Stimulated activated CD8-positive, alpha-beta memory T cell treated with anti-CD3 and anti-CD28 coated beads, Interleukin-4, amount 100 ng/mL, for 1 hour (primary cell): ENCODE measurements at regions not wholly inside any gene's neighbourhood (a gene's known extent, or its start where the extent isn't known, plus 50 kb on each side); places are given as distances from the start of the nearest gene placed in this dataset.
"Not testable (repeated sequence)": the region's sequence is repeated elsewhere in the genome, so short reads cannot be mapped to it uniquely, and the experiment has no call there.

ENCODE experiments used
- DNase-seq, 2 donors: peaks; one replicate each; pipeline ENCODE4 v3.0.0-alpha.2; 2020; ENCODE audit warnings: low read depth in 2 of 2, low spot score in 1 of 2

- no peak for DNase-seq
These were observed 163.2 kb downstream of the AVL9 start for GRCh38 chr7:32658467-32658869.

DNA sequence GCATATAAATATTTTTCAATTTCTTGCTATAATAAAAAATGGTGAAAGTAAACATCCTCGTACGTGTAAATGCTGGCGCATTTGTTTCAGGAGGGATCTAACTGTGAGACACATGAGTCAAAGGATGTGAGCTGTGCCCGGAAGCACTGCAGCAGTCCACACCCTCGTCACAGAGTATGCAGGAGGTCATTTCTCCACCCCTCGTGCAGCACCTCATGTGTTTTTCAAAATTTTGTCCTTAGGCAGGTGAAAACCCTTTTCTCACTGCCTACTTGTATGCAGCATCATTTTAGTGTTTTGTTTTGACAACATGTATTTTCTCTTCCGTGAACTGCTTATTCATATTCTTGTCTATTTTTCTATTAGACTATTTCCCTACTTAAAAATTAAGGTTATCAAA lies 162.7 kb downstream of the AVL9 start:
- no peak for DNase-seq

- DNase-seq: not testable (repeated sequence)
These were observed 159.3 kb downstream of the AVL9 start for GRCh38 chr7:32654549-32654948.

DNA sequence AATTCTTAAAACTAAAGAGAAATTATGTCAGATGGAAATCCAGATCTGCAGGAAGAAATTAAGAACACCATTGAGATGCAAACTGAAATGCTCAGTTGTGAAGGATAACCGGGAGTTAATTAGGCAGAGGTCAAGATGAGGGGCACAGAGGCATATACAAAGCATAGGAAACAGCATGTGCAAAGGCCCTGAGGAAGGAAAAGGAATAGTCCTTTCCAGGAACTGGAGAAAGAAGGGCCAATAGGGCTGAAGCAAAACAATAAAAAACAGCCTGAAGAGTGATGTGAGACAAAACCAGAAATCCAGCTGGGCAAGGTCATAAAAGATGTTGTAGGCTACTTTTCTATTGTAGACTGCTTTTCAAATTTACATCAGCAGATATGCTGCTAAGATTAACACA lies 155.1 kb downstream of the AVL9 start:
- DNase-seq: not testable (repeated sequence)

GRCh38 chr7:32648408-32649156 lies 153.3 kb downstream of the AVL9 start:
- DNase-seq: no peak

DNA sequence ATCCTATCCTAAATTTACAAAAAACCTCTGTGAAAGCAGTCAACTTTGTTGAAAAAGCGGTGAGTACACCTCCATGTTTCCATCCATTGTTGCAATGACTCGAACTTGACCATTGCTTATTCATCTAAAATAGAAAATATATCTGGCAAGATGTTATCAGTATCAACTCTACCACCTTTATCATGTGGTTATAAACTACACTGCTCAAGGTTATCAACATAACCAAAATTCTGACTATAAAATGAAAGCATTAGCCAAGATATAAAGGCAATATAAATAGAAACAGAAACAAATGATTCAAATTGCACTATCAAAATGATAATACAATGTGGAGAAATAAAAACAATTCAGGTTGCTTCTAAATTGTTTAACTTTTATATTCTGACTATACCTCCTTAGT lies 150.0 kb downstream of the AVL9 start:
- DNase-seq: not testable (repeated sequence)

- DNase-seq: no peak
These were observed 147.9 kb downstream of the AVL9 start for GRCh38 chr7:32643194-32643593.

DNA sequence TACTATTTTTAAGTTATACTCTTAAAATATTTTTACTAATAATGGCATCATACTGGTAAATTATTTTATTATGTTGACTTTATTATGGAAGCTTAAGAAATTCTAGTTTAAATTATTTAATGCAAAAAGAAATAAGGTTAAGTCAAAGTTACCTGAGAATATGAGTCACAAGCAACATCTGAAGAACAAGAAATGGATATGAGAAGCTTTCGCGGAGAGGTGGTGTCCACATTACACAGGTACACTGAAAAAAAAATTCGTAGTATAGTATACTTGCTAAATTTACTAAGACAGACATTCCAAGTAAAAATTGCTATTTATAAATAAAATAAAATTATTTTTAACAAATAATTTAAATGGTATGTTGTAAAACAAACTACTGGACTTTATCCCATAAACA lies 143.8 kb downstream of the AVL9 start:
- DNase-seq: no peak

DNA sequence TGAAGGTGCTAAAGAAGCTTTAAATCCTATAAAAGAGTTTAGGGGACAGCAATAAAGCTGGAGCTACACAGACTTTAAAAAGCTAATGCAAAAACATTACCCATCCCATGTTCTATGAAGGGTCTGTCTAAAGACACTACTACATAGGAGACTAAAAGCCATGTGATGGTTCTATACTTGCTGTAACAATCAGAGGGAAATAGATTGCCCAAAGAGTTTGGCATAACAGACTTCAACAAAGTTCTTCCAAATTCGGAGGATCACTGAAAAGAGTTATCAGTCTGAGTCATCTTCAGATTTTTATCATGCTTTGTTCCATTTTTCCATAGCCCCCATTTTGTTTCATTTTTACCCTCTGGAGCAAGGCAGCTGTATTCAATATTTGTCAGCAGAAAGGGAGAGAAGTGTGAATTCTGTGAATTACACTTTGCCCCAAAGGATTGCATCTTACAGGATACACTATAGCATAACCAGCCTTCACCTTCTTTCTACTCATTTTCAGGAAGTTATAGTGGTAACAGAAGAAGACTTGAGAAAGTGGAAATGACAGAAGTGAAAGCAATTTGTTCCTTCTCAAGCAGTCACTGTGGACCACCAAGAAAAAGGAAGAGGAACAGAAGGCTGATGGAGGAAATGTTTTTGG lies 143.3 kb downstream of the AVL9 start:
- DNase-seq: not testable (repeated sequence)
